A549 (cell line): ENCODE measurements at regions not wholly inside any gene's neighbourhood (a gene's known extent, or its start where the extent isn't known, plus 50 kb on each side); places are given as distances from the start of the nearest gene placed in this dataset.

Source experiments
- ATAC-seq, 2 experiments: fragments of 200-7000 bp in 1 of 2; fragments of >200 bp in 1 of 2; cut with Nextera tagmentation in 1 of 2; cut with Tn5 transposase in 1 of 2; 3 replicates each; pipeline versions ENCODE4 v1.8.0 to v1.9.1; 2018 to 2020; ENCODE audit warnings: mild to moderate bottlenecking in 1 of 2, moderate library complexity in 1 of 2
- CTCF ChIA-PET: fragments of 300-600 bp; sonication (Branson Sonifier 250); formaldehyde crosslinking; extraction: SDS; loops from one replicate; lab custom pipeline; 2021; ENCODE audit warnings: antibody characterized with exemption, inconsistent platforms; lab: Yijun Ruan, JAX
- POLR2A ChIA-PET: fragments of 350-600 bp; formaldehyde crosslinking; extraction: SDS; loops from one replicate; lab custom pipeline; 2021; ENCODE audit warnings: antibody characterized with exemption, inconsistent platforms; lab: Yijun Ruan, JAX
- DNase-seq, 2 experiments: peaks; one replicate each; pipeline versions ENCODE4 v3.0.0 to v3.0.0-alpha.2; 2011 to 2016; ENCODE audit warnings: low read depth in 1 of 2, low spot score in 1 of 2
- FAIRE-seq: peaks from 2 replicates; lab custom pipeline; 2011; peaks lifted over from hg19 to GRCh38; lab: Jason Lieb, UNC
- H3K27ac ChIP-seq, 2 experiments: fragments of >200 bp; sonication (Bioruptor Twin); formaldehyde crosslinking; 3 replicates each; pipeline ENCODE4 v1.5.1; 2016 to 2017
- H3K4me1 ChIP-seq: fragments of >200 bp; sonication (Bioruptor Twin); formaldehyde crosslinking; 3 replicates; pipeline ENCODE4 v1.6.1; 2016
- H3K4me2 ChIP-seq: fragments of >200 bp; sonication (Bioruptor Twin); formaldehyde crosslinking; 3 replicates; pipeline ENCODE4 v1.6.1; 2016
- H3K4me3 ChIP-seq: fragments of >200 bp; sonication (Bioruptor Twin); formaldehyde crosslinking; 3 replicates; pipeline ENCODE4 v1.5.1; 2016
- H3K9me3 ChIP-seq: fragments of >200 bp; sonication (Bioruptor Twin); formaldehyde crosslinking; 3 replicates; pipeline ENCODE4 v1.6.1; 2016
- BHLHE40 ChIP-seq: IDR thresholded peaks from 2 replicates; pipeline ENCODE4 v1.6.1; 2012; ENCODE audit warnings: low read depth, low read length, inconsistent platforms
- CBX2 ChIP-seq: fragments of 200-600 bp; sonication (generic); IDR thresholded peaks from 2 replicates; pipeline ENCODE4 v1.6.1; 2016; ENCODE audit warnings: low read depth, mild to moderate bottlenecking, borderline replicate concordance
- CHD2 ChIP-seq: fragments of 150-350 bp; IDR thresholded peaks from 2 replicates; pipeline ENCODE4 v1.6.1; 2014; ENCODE audit warnings: low read length; ENCODE audit not compliant: partially characterized antibody
- CHD4 ChIP-seq: fragments of 200-600 bp; sonication (generic); IDR thresholded peaks from 2 replicates; pipeline ENCODE4 v1.6.1; 2016; ENCODE audit warnings: antibody characterized with exemption, mild to moderate bottlenecking, borderline replicate concordance
- EP300 ChIP-seq, 2 experiments: fragments of >200 bp; sonication (Bioruptor Twin); formaldehyde crosslinking; IDR thresholded peaks; 2 replicates in 1 of 2; 3 replicates in 1 of 2; pipeline ENCODE4 v1.6.1; 2016 to 2017
- ESRRA ChIP-seq: fragments of 150-350 bp; IDR thresholded peaks from 2 replicates; pipeline ENCODE4 v1.6.1; 2014; ENCODE audit warnings: mild to moderate bottlenecking, low read length, borderline replicate concordance
- FOSB ChIP-seq: fragments of 250-450 bp; sonication (Bioruptor Pico); IDR thresholded peaks from 2 replicates; pipeline ENCODE4 v1.5.0; 2020; ENCODE audit warnings: mild to moderate bottlenecking, moderate library complexity
- FOXS1 ChIP-seq: fragments of 250-450 bp; sonication (Bioruptor Pico); IDR thresholded peaks from 2 replicates; pipeline ENCODE4 v1.5.0; 2020; ENCODE audit warnings: mild to moderate bottlenecking, moderate library complexity
- GATA3 ChIP-seq: IDR thresholded peaks from 2 replicates; pipeline ENCODE4 v1.6.1; 2012; ENCODE audit warnings: borderline replicate concordance
- HDAC2 ChIP-seq: fragments of 200-600 bp; sonication (generic); IDR thresholded peaks from 2 replicates; pipeline ENCODE4 v1.6.1; 2016
- HEYL ChIP-seq: fragments of 250-450 bp; sonication (Bioruptor Pico); IDR thresholded peaks from 2 replicates; pipeline ENCODE4 v1.8.0; 2021; ENCODE audit warnings: mild to moderate bottlenecking, moderate library complexity
- HOXB5 ChIP-seq: fragments of 250-450 bp; sonication (Bioruptor Pico); IDR thresholded peaks from 2 replicates; pipeline ENCODE4 v1.5.0; 2020; ENCODE audit warnings: mild to moderate bottlenecking, moderate library complexity
- JUN ChIP-seq, 2 experiments: fragments of >200 bp; sonication (Bioruptor Twin); formaldehyde crosslinking; IDR thresholded peaks; 2 replicates in 1 of 2; 3 replicates in 1 of 2; pipeline ENCODE4 v1.6.1; 2016 to 2017
- JUNB ChIP-seq: fragments of >200 bp; sonication (Bioruptor Twin); formaldehyde crosslinking; IDR thresholded peaks from 2 replicates; pipeline ENCODE4 v1.6.1; 2016
- MAFK ChIP-seq: fragments of 450-650 bp; IDR thresholded peaks from 2 replicates; pipeline ENCODE4 v1.6.1; 2014; ENCODE audit not compliant: partially characterized antibody
- NFE2L2 ChIP-seq: fragments of 150-350 bp; conservative IDR thresholded peaks from 2 replicates; pipeline ENCODE4 v1.6.1; 2014; ENCODE audit warnings: low read length
- NPAS2 ChIP-seq: fragments of 250-450 bp; sonication (Bioruptor Pico); IDR thresholded peaks from 2 replicates; pipeline ENCODE4 v1.8.0; 2022; ENCODE audit warnings: mild to moderate bottlenecking, moderate library complexity, borderline replicate concordance
- POLR2A ChIP-seq: IDR thresholded peaks from 2 replicates; pipeline ENCODE4 v1.6.1; 2012; ENCODE audit warnings: mild to moderate bottlenecking, low read length
- RAD21 ChIP-seq, 2 experiments: fragments of >200 bp in 1 of 2; sonication (Bioruptor Twin) in 1 of 2; formaldehyde crosslinking in 1 of 2; IDR thresholded peaks in 1 of 2; conservative IDR thresholded peaks in 1 of 2; 2 replicates in 1 of 2; 3 replicates in 1 of 2; pipeline ENCODE4 v1.6.1; 2012 to 2018; ENCODE audit warnings: inconsistent platforms in 1 of 2
- RARB ChIP-seq: fragments of 250-450 bp; sonication (Bioruptor Pico); IDR thresholded peaks from 2 replicates; pipeline ENCODE4 v1.8.0; 2021; ENCODE audit warnings: mild to moderate bottlenecking, moderate library complexity
- RCOR1 ChIP-seq: fragments of 150-350 bp; IDR thresholded peaks from 2 replicates; pipeline ENCODE4 v1.6.1; 2014; ENCODE audit warnings: antibody characterized with exemption, low read length, low read depth
- RFX5 ChIP-seq: fragments of 450-650 bp; IDR thresholded peaks from 2 replicates; pipeline ENCODE4 v1.7.1; 2014; ENCODE audit warnings: antibody characterized with exemption, mild to moderate bottlenecking, moderate library complexity
- TFCP2L1 ChIP-seq: fragments of 250-450 bp; sonication (Bioruptor Pico); IDR thresholded peaks from 2 replicates; pipeline ENCODE4 v1.5.0; 2021; ENCODE audit warnings: mild to moderate bottlenecking
- TP53 ChIP-seq: fragments of 250-450 bp; sonication (Bioruptor Pico); IDR thresholded peaks from 2 replicates; pipeline ENCODE4 v1.5.0; 2021; ENCODE audit warnings: mild to moderate bottlenecking, moderate library complexity
- ZSCAN20 ChIP-seq: fragments of 250-450 bp; sonication (Bioruptor Pico); IDR thresholded peaks from 2 replicates; pipeline ENCODE4 v1.8.0; 2022; ENCODE audit warnings: mild to moderate bottlenecking, moderate library complexity
- WGBS: methylation state at CpG from one replicate; pipeline ENCODE4 v1.1.6; 2017; ENCODE audit errors: missing lambda C conversion rate; 5-methylcytosine and 5-hydroxymethylcytosine counted together
- TF ChIP-seq, protein P1 (sequence below): fragments of >200 bp; sonication (Bioruptor Twin); formaldehyde crosslinking; IDR thresholded peaks from 3 replicates; pipeline ENCODE4 v1.6.1; 2016
- TF ChIP-seq, protein P2 (sequence below): fragments of 250-450 bp; sonication (Bioruptor Pico); IDR thresholded peaks from 2 replicates; pipeline ENCODE4 v1.5.0; 2020; ENCODE audit warnings: low read depth, mild to moderate bottlenecking, moderate library complexity
- TF ChIP-seq, protein P3 (sequence below): fragments of >200 bp; sonication (Bioruptor Twin); formaldehyde crosslinking; IDR thresholded peaks from 2 replicates; pipeline ENCODE4 v1.6.1; 2016
- TF ChIP-seq, protein P4 (sequence below): fragments of 450-650 bp; IDR thresholded peaks from 2 replicates; pipeline ENCODE4 v1.6.1; 2014; ENCODE audit warnings: antibody characterized with exemption

DNA sequence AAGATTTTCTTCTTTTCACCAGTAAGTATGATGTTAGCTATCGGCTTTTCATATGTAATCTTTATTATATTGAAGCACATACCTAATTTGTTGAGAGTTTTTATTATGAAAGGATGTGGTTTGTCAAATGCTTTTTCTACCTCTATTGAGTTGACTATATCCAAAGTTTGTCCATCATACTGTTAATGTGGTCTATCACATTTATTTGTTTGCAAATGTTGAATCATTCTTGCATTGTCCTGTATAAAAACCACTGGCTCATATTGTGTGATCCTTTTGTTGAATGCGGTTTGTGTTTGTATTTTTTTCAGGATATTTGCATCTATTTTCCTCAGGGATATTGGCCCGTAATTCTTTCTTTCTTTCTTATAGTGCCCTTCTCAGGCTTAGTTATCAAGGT lies 675.5 kb downstream of the NUP35 start (continued):
- TF ChIP-seq RARB (CRISPR knock-in tag) (no peak), ESRRA (no peak), CHD4 (no peak), GATA3 (no peak), TFCP2L1 (CRISPR knock-in tag) (no peak)

DNA sequence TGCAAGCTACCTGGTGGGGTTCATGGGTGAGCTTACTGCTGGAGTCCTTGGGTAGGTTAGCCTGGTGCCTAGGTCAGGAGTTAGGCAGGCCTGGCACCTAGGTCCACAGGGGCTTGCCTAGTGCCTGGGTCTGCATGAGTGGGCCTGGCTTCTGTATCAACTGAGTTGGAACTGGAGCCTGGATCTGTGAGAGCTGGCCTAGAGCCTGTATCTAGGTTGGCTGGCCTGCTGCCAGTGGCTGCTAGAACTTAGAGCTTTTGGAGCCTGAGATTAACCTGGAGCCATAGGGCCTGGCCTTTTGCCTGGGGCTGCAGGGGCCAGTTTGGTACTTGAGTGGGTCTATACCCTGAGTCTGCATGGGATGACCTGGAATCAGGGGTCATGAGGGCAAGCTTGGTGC lies 679.4 kb downstream of the NUP35 start:
- peaks cover 6% of the 10 kb centered on the region; the same call in 1 of the 3 replicates for H3K9me3 ChIP-seq
- no peaks in the 10 kb centered on the region for H3K4me1 ChIP-seq
- no peak for FAIRE-seq
- TF ChIP-seq POLR2A (no peak), CHD2 (no peak), CBX2 (no peak), JUNB (no peak), RCOR1 (no peak), TP53 (CRISPR knock-in tag) (no peak), FOSB (CRISPR knock-in tag) (no peak), NFE2L2 (no peak), RFX5 (no peak), NPAS2 (CRISPR knock-in tag) (no peak), RAD21 (conservative IDR thresholded peaks at IDR 0.05 in 1 of 2, IDR thresholded peaks at IDR 0.05 in 1 of 2) (no peak), HOXB5 (CRISPR knock-in tag) (no peak), HEYL (CRISPR knock-in tag) (no peak), FOXS1 (CRISPR knock-in tag) (no peak), BHLHE40 (no peak), ESRRA (no peak), RARB (CRISPR knock-in tag) (no peak)
- TF ChIP-seq, protein P1, sequence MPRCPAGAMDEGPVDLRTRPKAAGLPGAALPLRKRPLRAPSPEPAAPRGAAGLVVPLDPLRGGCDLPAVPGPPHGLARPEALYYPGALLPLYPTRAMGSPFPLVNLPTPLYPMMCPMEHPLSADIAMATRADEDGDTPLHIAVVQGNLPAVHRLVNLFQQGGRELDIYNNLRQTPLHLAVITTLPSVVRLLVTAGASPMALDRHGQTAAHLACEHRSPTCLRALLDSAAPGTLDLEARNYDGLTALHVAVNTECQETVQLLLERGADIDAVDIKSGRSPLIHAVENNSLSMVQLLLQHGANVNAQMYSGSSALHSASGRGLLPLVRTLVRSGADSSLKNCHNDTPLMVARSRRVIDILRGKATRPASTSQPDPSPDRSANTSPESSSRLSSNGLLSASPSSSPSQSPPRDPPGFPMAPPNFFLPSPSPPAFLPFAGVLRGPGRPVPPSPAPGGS = no peak
- TF ChIP-seq, protein P2, sequence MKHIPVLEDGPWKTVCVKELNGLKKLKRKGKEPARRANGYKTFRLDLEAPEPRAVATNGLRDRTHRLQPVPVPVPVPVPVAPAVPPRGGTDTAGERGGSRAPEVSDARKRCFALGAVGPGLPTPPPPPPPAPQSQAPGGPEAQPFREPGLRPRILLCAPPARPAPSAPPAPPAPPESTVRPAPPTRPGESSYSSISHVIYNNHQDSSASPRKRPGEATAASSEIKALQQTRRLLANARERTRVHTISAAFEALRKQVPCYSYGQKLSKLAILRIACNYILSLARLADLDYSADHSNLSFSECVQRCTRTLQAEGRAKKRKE = no peak
- no peak for ATAC-seq
- ChIA-PET POLR2A (no interaction called here), CTCF (interaction anchor here (1.1 kb wide), 1 partner anchor 555 kb away, joined by 3 read pairs; no protein-coding TSS in a partner anchor)
- no peak overlapping the region for H3K4me3 ChIP-seq
- no peak overlapping the region for H3K27ac ChIP-seq
- no peak overlapping the region for H3K4me2 ChIP-seq
- DNase-seq = no peak

DNA sequence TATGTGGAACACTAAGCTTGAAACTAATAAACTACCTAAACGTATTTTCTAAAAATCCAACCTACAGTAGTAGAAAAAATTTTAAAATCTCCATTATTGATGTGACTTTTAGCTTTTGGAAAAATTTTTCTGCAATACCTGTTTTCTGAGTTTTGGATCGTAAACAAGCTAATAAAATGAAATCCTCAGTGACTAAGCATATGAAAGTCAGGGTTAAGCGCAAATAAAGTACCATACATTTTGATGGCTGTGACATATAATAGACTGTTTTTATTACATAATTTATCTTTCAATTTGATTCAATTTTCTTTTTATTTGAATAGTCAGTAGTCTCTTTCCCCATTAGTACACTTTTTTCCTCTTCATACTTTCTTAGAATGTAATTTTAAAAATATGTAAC lies 683.6 kb downstream of the NUP35 start:
- Histone ChIP-seq H3K4me2 (no peak overlapping the region), H3K9me3 (peaks cover 6% of the 10 kb centered on the region; the same call in 1 of the 3 replicates)
- CTCF ChIA-PET = no interaction called here
- no peak for TF ChIP-seq NPAS2 (CRISPR knock-in tag)
- TF ChIP-seq, protein P3, sequence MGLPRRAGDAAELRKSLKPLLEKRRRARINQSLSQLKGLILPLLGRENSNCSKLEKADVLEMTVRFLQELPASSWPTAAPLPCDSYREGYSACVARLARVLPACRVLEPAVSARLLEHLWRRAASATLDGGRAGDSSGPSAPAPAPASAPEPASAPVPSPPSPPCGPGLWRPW = no peak
- no peak for TF ChIP-seq ESRRA
- no peak for TF ChIP-seq BHLHE40
- no peak for TF ChIP-seq EP300 (IDR thresholded peaks at IDR 0.05)
- no peak for TF ChIP-seq TFCP2L1 (CRISPR knock-in tag)
- TF ChIP-seq JUN (IDR thresholded peaks at IDR 0.05) = no peak
- no peak for TF ChIP-seq FOXS1 (CRISPR knock-in tag)
- TF ChIP-seq, protein P4, sequence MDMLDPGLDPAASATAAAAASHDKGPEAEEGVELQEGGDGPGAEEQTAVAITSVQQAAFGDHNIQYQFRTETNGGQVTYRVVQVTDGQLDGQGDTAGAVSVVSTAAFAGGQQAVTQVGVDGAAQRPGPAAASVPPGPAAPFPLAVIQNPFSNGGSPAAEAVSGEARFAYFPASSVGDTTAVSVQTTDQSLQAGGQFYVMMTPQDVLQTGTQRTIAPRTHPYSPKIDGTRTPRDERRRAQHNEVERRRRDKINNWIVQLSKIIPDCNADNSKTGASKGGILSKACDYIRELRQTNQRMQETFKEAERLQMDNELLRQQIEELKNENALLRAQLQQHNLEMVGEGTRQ = no peak
- TF ChIP-seq HDAC2 = no peak
- TF ChIP-seq RFX5 = no peak
- no peak for TF ChIP-seq MAFK
- no peak for TF ChIP-seq ZSCAN20
- TF ChIP-seq, all 56 proteins: peak for 0
- ATAC-seq = no peak
- DNase-seq = no peak
- no peak for FAIRE-seq
- Histone ChIP-seq H3K27ac (no peak overlapping the region), H3K4me3 (no peak overlapping the region), H3K4me1 (no peaks in the 10 kb centered on the region)
- 61% methylated on average over 3 of the region's 3 CpGs for WGBS
- POLR2A ChIA-PET = no interaction called here
